ENCODE measurements at regions not wholly inside any gene's neighbourhood (a gene's known extent, or its start where the extent isn't known, plus 50 kb on each side); places are given as distances from the start of the nearest gene placed in this dataset.

DNA sequence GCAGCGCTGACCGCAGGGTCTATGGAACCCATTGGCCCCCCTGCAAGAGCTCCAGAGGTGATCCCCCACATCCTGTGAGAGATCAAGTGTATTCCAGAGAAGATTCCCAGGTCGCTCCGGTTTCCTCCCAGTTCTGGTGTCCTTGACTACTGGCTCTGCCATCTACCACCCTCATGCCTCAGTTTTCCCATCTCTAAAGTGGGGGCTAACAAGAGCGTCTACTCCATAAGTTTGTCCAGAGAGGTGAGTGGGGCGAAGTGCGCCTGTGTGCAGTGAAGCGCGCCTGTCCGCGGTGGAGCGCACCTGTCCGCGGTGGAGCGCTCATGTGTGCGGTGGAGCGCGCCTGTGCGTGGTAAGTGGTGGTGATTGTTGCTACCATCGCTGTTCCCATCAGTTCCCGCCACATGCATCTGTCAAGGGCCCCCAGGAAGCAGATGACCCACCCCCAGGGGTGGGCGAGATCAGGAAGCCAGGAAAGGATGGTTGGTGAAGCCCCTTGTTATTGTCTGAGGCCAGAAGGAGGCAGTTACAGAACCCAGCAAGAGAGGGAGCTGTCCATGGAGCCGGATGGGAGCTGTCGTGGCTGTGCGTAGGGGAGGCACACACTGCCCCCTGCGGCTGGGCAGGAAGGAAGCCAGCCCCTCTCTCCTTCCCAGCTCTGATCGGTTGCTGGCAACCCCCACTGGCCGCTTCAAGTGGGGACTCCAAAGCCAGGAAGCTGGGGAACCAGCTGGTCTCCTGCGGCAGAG, 73.2 kb upstream of the FGF3 start:
- TF ChIP-seq POLR2AphosphoS5 (IDR thresholded peaks at IDR 0.05) (no peak), POLR2A (IDR thresholded peaks at IDR 0.05) (no peak)
- TF ChIP-seq, protein P1, sequence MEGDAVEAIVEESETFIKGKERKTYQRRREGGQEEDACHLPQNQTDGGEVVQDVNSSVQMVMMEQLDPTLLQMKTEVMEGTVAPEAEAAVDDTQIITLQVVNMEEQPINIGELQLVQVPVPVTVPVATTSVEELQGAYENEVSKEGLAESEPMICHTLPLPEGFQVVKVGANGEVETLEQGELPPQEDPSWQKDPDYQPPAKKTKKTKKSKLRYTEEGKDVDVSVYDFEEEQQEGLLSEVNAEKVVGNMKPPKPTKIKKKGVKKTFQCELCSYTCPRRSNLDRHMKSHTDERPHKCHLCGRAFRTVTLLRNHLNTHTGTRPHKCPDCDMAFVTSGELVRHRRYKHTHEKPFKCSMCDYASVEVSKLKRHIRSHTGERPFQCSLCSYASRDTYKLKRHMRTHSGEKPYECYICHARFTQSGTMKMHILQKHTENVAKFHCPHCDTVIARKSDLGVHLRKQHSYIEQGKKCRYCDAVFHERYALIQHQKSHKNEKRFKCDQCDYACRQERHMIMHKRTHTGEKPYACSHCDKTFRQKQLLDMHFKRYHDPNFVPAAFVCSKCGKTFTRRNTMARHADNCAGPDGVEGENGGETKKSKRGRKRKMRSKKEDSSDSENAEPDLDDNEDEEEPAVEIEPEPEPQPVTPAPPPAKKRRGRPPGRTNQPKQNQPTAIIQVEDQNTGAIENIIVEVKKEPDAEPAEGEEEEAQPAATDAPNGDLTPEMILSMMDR (IDR thresholded peaks at IDR 0.05 in 8 of 11, conservative IDR thresholded peaks at IDR 0.05 in 3 of 11) = no peak

All from spleen (tissue), 7 donors.